ENCODE measurements at regions not wholly inside any gene's neighbourhood (a gene's known extent, or its start where the extent isn't known, plus 50 kb on each side); places are given as distances from the start of the nearest gene placed in this dataset.

- TF ChIP-seq EZH2phosphoT487 (IDR thresholded peaks at IDR 0.05; ENCODE audit: low read depth) (no peak), CTCF (IDR thresholded peaks at IDR 0.05; ENCODE audit: low read depth, low read length) (no peak)
These were observed 279.3 kb upstream of the KIF2B start for GRCh38 chr17:53543472-53543871.
